H1 (cell line): ENCODE measurements at regions not wholly inside any gene's neighbourhood (a gene's known extent, or its start where the extent isn't known, plus 50 kb on each side); places are given as distances from the start of the nearest gene placed in this dataset.

ENCODE experiments used
- CTCF ChIA-PET: fragments of 300-600 bp; sonication (Branson Sonifier 250); formaldehyde crosslinking; loops from one replicate; lab custom pipeline; 2021; ENCODE audit not compliant: partially characterized antibody; lab: Charles Lee
- POLR2A ChIA-PET: fragments of 300-600 bp; sonication (Branson Sonifier 250); formaldehyde crosslinking; loops from one replicate; lab custom pipeline; 2021; ENCODE audit warnings: inconsistent platforms; ENCODE audit not compliant: partially characterized antibody; lab: Charles Lee
- DNase-seq, 2 experiments: peaks; one replicate each; pipeline versions ENCODE4 v3.0.0 to v3.0.0-alpha.2; 2010 to 2022; ENCODE audit warnings: low spot score in 2 of 2, low read depth in 1 of 2, mixed read lengths in 1 of 2
- FAIRE-seq: peaks from 2 replicates; lab custom pipeline; 2011; peaks lifted over from hg19 to GRCh38; lab: Jason Lieb, UNC
- H2AFZ ChIP-seq: 2 replicates; pipeline ENCODE4 v1.8.1; 2012; ENCODE audit warnings: low read length, inconsistent platforms
- H2AK5ac ChIP-seq: 2 replicates; pipeline ENCODE4 v1.6.1; 2013; ENCODE audit warnings: low read depth, low read length
- H2BK120ac ChIP-seq: replicated peaks from 2 replicates; pipeline ENCODE3; 2013; ENCODE audit warnings: low read depth, low read length, inconsistent platforms
- H2BK12ac ChIP-seq: 2 replicates; pipeline ENCODE4 v1.6.1; 2013; ENCODE audit warnings: low read depth, low read length
- H2BK15ac ChIP-seq: 2 replicates; pipeline ENCODE4 v1.6.1; 2013; ENCODE audit warnings: low read length
- H2BK20ac ChIP-seq: 2 replicates; pipeline ENCODE4 v1.6.1; 2013; ENCODE audit warnings: low read length
- H2BK5ac ChIP-seq: 2 replicates; pipeline ENCODE4 v1.6.1; 2013; ENCODE audit warnings: low read depth, low read length
- H3K14ac ChIP-seq: 2 replicates; pipeline ENCODE4 v1.6.1; 2013; ENCODE audit warnings: inconsistent platforms; ENCODE audit not compliant: insufficient read length
- H3K18ac ChIP-seq: 2 replicates; pipeline ENCODE4 v1.6.1; 2013; ENCODE audit warnings: low read length; ENCODE audit errors: extremely low read depth
- H3K23ac ChIP-seq: 2 replicates; pipeline ENCODE4 v1.6.1; 2013; ENCODE audit warnings: inconsistent platforms; ENCODE audit not compliant: insufficient read length
- H3K23me2 ChIP-seq: 2 replicates; pipeline ENCODE4 v1.6.1; 2013; ENCODE audit warnings: low read depth, low read length
- H3K27ac ChIP-seq: 2 replicates; pipeline ENCODE4 v1.6.1; 2011; ENCODE audit warnings: low read depth, low read length, inconsistent platforms
- H3K27me3 ChIP-seq, 4 experiments: replicated peaks in 1 of 4; 1 replicate in 1 of 4; 2 replicates in 3 of 4; pipeline versions ENCODE4 v1.6.1 to v1.8.1; 2011 to 2013; ENCODE audit warnings: low read length in 3 of 4, mild to moderate bottlenecking in 3 of 4, inconsistent platforms in 2 of 4, mixed read lengths in 2 of 4, moderate library complexity in 1 of 4; ENCODE audit not compliant: control insufficient read depth in 3 of 4, insufficient read depth in 3 of 4; ENCODE audit errors: extremely low read depth in 1 of 4
- H3K36me3 ChIP-seq, 4 experiments: 2 replicates each; pipeline versions ENCODE4 v1.6.1 to v1.8.1; 2011 to 2013; ENCODE audit warnings: mild to moderate bottlenecking in 4 of 4, low read length in 3 of 4, moderate library complexity in 2 of 4, control low read depth in 1 of 4, inconsistent platforms in 1 of 4; ENCODE audit not compliant: insufficient read depth in 4 of 4, control insufficient read depth in 2 of 4
- H3K4ac ChIP-seq: replicated peaks from 2 replicates; pipeline ENCODE3; 2013; ENCODE audit warnings: low read length, low read depth, mixed read lengths, inconsistent platforms; ENCODE audit not compliant: insufficient read length
- H3K4me1 ChIP-seq, 4 experiments: replicated peaks in 1 of 4; 1 replicate in 1 of 4; 2 replicates in 3 of 4; pipeline versions ENCODE4 v1.6.1 to v1.8.1; 2011 to 2013; ENCODE audit warnings: low read length in 3 of 4, inconsistent platforms in 2 of 4, mixed read lengths in 1 of 4; ENCODE audit not compliant: insufficient read depth in 4 of 4, control insufficient read depth in 3 of 4
- H3K4me2 ChIP-seq, 2 experiments: 2 replicates each; pipeline versions ENCODE4 v1.6.1 to v1.8.1; 2011 to 2013; ENCODE audit warnings: low read depth in 2 of 2, low read length in 2 of 2, control low read depth in 1 of 2, inconsistent platforms in 1 of 2, mild to moderate bottlenecking in 1 of 2; ENCODE audit not compliant: insufficient read depth in 1 of 2
- H3K4me3 ChIP-seq, 4 experiments: fragments of 200-600, 300-600 bp in 1 of 4; sonication (generic), shearing (Covaris generic), sonication (Bioruptor Twin) in 1 of 4; 2 replicates each; pipeline versions ENCODE4 v1.5.1 to v1.8.1; 2011 to 2016; ENCODE audit warnings: low read length in 4 of 4, low read depth in 3 of 4, control low read depth in 2 of 4, inconsistent platforms in 2 of 4, mild to moderate bottlenecking in 2 of 4, mixed read lengths in 1 of 4, moderate library complexity in 1 of 4; ENCODE audit not compliant: insufficient read depth in 2 of 4; ENCODE audit errors: extremely low read depth in 1 of 4
- H3K56ac ChIP-seq: replicated peaks from 2 replicates; pipeline ENCODE3; 2013; ENCODE audit warnings: low read depth, mild to moderate bottlenecking, mixed read lengths, low read length, inconsistent platforms; ENCODE audit not compliant: insufficient read length
- H3K79me1 ChIP-seq: 2 replicates; pipeline ENCODE4 v1.6.1; 2013; ENCODE audit warnings: low read depth, low read length, control low read depth
- H3K79me2 ChIP-seq, 2 experiments: 2 replicates each; pipeline versions ENCODE4 v1.6.1 to v1.8.1; 2012 to 2013; ENCODE audit warnings: low read length in 2 of 2, mild to moderate bottlenecking in 2 of 2, inconsistent platforms in 1 of 2; ENCODE audit not compliant: insufficient read depth in 2 of 2, control insufficient read depth in 1 of 2
- H3K9ac ChIP-seq, 4 experiments: replicated peaks in 1 of 4; 1 replicate in 1 of 4; 2 replicates in 3 of 4; pipeline versions ENCODE4 v1.6.1 to v1.8.1; 2011 to 2013; ENCODE audit warnings: low read depth in 3 of 4, low read length in 3 of 4, control low read depth in 2 of 4, mild to moderate bottlenecking in 2 of 4, moderate library complexity in 2 of 4, inconsistent platforms in 1 of 4; ENCODE audit errors: extremely low read depth in 1 of 4
- H3K9me3 ChIP-seq, 2 experiments: 2 replicates each; pipeline versions ENCODE4 v1.6.1 to v1.8.1; 2012 to 2013; ENCODE audit warnings: mild to moderate bottlenecking in 2 of 2, moderate library complexity in 2 of 2, control low read depth in 1 of 2, inconsistent platforms in 1 of 2, low read depth in 1 of 2, low read length in 1 of 2, mixed read lengths in 1 of 2; ENCODE audit not compliant: insufficient read depth in 2 of 2
- H4K20me1 ChIP-seq, 2 experiments: replicated peaks in 1 of 2; 2 replicates each; pipeline versions ENCODE3 to v1.8.1; 2011 to 2013; ENCODE audit warnings: inconsistent platforms in 2 of 2, low read length in 2 of 2, mild to moderate bottlenecking in 1 of 2; ENCODE audit not compliant: insufficient read depth in 2 of 2, control insufficient read depth in 1 of 2
- H4K5ac ChIP-seq: 2 replicates; pipeline ENCODE4 v1.6.1; 2013; ENCODE audit warnings: low read length, low read depth, mixed read lengths, inconsistent platforms; ENCODE audit not compliant: insufficient read length
- H4K8ac ChIP-seq: 2 replicates; pipeline ENCODE4 v1.8.0; 2013; ENCODE audit warnings: mild to moderate bottlenecking, moderate library complexity, low read length, inconsistent platforms; ENCODE audit not compliant: insufficient read depth; ENCODE audit errors: extremely low read depth
- H4K91ac ChIP-seq: replicated peaks from 2 replicates; pipeline ENCODE3; 2013; ENCODE audit warnings: low read length, mixed read lengths, inconsistent platforms; ENCODE audit not compliant: insufficient read length
- ASH2L ChIP-seq: fragments of 200-600, 300-600 bp; sonication (generic); IDR thresholded peaks from one replicate; pipeline ENCODE4 v1.7.1; 2017; ENCODE audit warnings: low read length
- BCL11A ChIP-seq, 2 experiments: IDR thresholded peaks; one replicate each; pipeline ENCODE4 v1.6.1; 2011; ENCODE audit warnings: low read depth in 2 of 2, low read length in 2 of 2, mild to moderate bottlenecking in 2 of 2
- BRCA1 ChIP-seq: IDR thresholded peaks from 2 replicates; pipeline ENCODE4 v1.6.1; 2012; ENCODE audit warnings: low read depth, low read length, improper control_type of control experiment
- CHD2 ChIP-seq: IDR thresholded peaks from 2 replicates; pipeline ENCODE4 v1.6.1; 2012; ENCODE audit warnings: low read length, improper control_type of control experiment
- RAD21 ChIP-seq, 2 experiments: IDR thresholded peaks in 1 of 2; conservative IDR thresholded peaks in 1 of 2; 2 replicates each; pipeline ENCODE4 v1.6.1; 2011; ENCODE audit warnings: low read depth in 2 of 2, low read length in 2 of 2, improper control_type of control experiment in 1 of 2, inconsistent platforms in 1 of 2, mild to moderate bottlenecking in 1 of 2, moderate library complexity in 1 of 2
- RXRA ChIP-seq: IDR thresholded peaks from 2 replicates; pipeline ENCODE4 v1.6.1; 2011; ENCODE audit warnings: low read depth, mild to moderate bottlenecking, low read length, moderate library complexity; ENCODE audit not compliant: insufficient read depth
- WGBS, 2 experiments: shearing (Covaris generic) in 1 of 2; methylation state at CpG; one replicate each; pipeline versions ENCODE4 v1.1.6 to v1.1.7; 2013 to 2015; ENCODE audit warnings: low lambda C conversion rate in 2 of 2, mixed read lengths in 2 of 2, inconsistent platforms in 1 of 2, low coverage in 1 of 2, missing lambda C conversion rate in 1 of 2; ENCODE audit not compliant: insufficient replicate concordance in 2 of 2, insufficient coverage in 1 of 2, insufficient read length in 1 of 2; ENCODE audit errors: extremely low coverage in 1 of 2, missing lambda C conversion rate in 1 of 2; 5-methylcytosine and 5-hydroxymethylcytosine counted together
- TF ChIP-seq, protein P1 (sequence below), 3 experiments: IDR thresholded peaks; 1 replicate in 2 of 3; 2 replicates in 1 of 3; pipeline versions ENCODE4 v1.5.1 to v1.6.1; 2011; ENCODE audit warnings: low read length in 3 of 3, mild to moderate bottlenecking in 3 of 3, inconsistent platforms in 2 of 3, low read depth in 1 of 3, moderate library complexity in 1 of 3; ENCODE audit not compliant: insufficient read depth in 1 of 3; ENCODE audit errors: control extremely low read depth in 1 of 3

- no peak overlapping the region for H3K4me3 ChIP-seq
- no peaks in the 10 kb centered on the region for H3K4me1 ChIP-seq
- H2BK120ac ChIP-seq: no peak overlapping the region
- H3K27me3 ChIP-seq: no peaks in the 10 kb centered on the region
- no peak overlapping the region for H3K18ac ChIP-seq
- TF ChIP-seq RXRA: no peak
- TF ChIP-seq ASH2L: no peak
- no peak for TF ChIP-seq BRCA1
- TF ChIP-seq CHD2: no peak
- TF ChIP-seq RAD21 (IDR thresholded peaks at IDR 0.05 in 1 of 2, conservative IDR thresholded peaks at IDR 0.05 in 1 of 2; ENCODE audit: low read depth in 2 of 2, low read length in 2 of 2): no peak
- no peak for TF ChIP-seq BCL11A (IDR thresholded peaks at IDR 0.05; ENCODE audit: low read depth in 2 of 2, low read length in 2 of 2)
- TF ChIP-seq, protein P1, sequence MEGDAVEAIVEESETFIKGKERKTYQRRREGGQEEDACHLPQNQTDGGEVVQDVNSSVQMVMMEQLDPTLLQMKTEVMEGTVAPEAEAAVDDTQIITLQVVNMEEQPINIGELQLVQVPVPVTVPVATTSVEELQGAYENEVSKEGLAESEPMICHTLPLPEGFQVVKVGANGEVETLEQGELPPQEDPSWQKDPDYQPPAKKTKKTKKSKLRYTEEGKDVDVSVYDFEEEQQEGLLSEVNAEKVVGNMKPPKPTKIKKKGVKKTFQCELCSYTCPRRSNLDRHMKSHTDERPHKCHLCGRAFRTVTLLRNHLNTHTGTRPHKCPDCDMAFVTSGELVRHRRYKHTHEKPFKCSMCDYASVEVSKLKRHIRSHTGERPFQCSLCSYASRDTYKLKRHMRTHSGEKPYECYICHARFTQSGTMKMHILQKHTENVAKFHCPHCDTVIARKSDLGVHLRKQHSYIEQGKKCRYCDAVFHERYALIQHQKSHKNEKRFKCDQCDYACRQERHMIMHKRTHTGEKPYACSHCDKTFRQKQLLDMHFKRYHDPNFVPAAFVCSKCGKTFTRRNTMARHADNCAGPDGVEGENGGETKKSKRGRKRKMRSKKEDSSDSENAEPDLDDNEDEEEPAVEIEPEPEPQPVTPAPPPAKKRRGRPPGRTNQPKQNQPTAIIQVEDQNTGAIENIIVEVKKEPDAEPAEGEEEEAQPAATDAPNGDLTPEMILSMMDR (IDR thresholded peaks at IDR 0.05; ENCODE audit: control extremely low read depth in 1 of 3, insufficient read depth in 1 of 3, low read depth in 1 of 3, low read length in 3 of 3): peak in 1 of 3 experiments; percentile 12; a peak in 1 of 4 replicates
- H3K36me3 ChIP-seq: no peaks in the 10 kb centered on the region
- no peak overlapping the region for H4K8ac ChIP-seq
- no peak overlapping the region for H2BK20ac ChIP-seq
- H3K27ac ChIP-seq: no peak overlapping the region
- no peak overlapping the region for H3K23ac ChIP-seq
- FAIRE-seq: no peak
- no peak overlapping the region for H3K14ac ChIP-seq
- no peak overlapping the region for H2BK15ac ChIP-seq
- no peak overlapping the region for H2BK12ac ChIP-seq
- no peak overlapping the region for H2AFZ ChIP-seq
- H4K5ac ChIP-seq: no peak overlapping the region
- no peaks in the 10 kb centered on the region for H3K23me2 ChIP-seq
- no peaks in the 10 kb centered on the region for H3K79me2 ChIP-seq
- no peak for DNase-seq
- no peak overlapping the region for H3K56ac ChIP-seq
- no peak overlapping the region for H3K4me2 ChIP-seq
- POLR2A ChIA-PET: no interaction called here
- no peak overlapping the region for H4K91ac ChIP-seq
- H3K9me3 ChIP-seq: no peaks in the 10 kb centered on the region
- H3K4ac ChIP-seq: no peak overlapping the region
- H4K20me1 ChIP-seq: no peaks in the 10 kb centered on the region
- no peak overlapping the region for H2BK5ac ChIP-seq
- H3K79me1 ChIP-seq: no peaks in the 10 kb centered on the region
- CTCF ChIA-PET: no interaction called here
- WGBS, 2 experiments: 87% methylated on average over 6 of the region's 6 CpGs; no CpG with 5 or more reads in 1 of the 2 experiments
- no peak overlapping the region for H3K9ac ChIP-seq
- no peak overlapping the region for H2AK5ac ChIP-seq
These were observed 253.4 kb upstream of the CASK start for GRCh38 chrX:42176789-42177188.
